Left lung (tissue), 4 donors: ENCODE measurements at regions not wholly inside any gene's neighbourhood (a gene's known extent, or its start where the extent isn't known, plus 50 kb on each side); places are given as distances from the start of the nearest gene placed in this dataset.

Source experiments
- ATAC-seq: fragments of 200-7000 bp; cut with Tn5 transposase; one replicate; pipeline ENCODE4 v1.9.1; 2020; ENCODE audit warnings: moderate library complexity
- DNase-seq, 4 donors: peaks; one replicate each; pipeline ENCODE4 v3.0.0-alpha.2; 2013 to 2020
- H3K27ac ChIP-seq, 2 donors: fragments of 200-600 bp; sonication (generic) in 1 of 2; one replicate each; pipeline versions ENCODE4 v1.5.0 to v1.8.0; 2020 to 2021
- H3K27me3 ChIP-seq, 2 donors: fragments of 200-600 bp; sonication (generic) in 1 of 2; one replicate each; pipeline versions ENCODE4 v1.5.0 to v1.8.0; 2020 to 2021
- H3K36me3 ChIP-seq, 2 donors: fragments of 200-600 bp; sonication (generic) in 1 of 2; one replicate each; pipeline versions ENCODE4 v1.5.0 to v1.8.0; 2020 to 2021
- H3K4me1 ChIP-seq, 2 donors: fragments of 200-600 bp; one replicate each; pipeline ENCODE4 v1.8.0; 2021
- H3K4me3 ChIP-seq, 2 donors: fragments of 200-600 bp; sonication (generic) in 1 of 2; one replicate each; pipeline versions ENCODE4 v1.5.0 to v1.8.0; 2020 to 2021; ENCODE audit warnings: mild to moderate bottlenecking in 1 of 2
- H3K9me3 ChIP-seq, 2 donors: fragments of 200-600 bp; sonication (generic) in 1 of 2; one replicate each; pipeline versions ENCODE4 v1.5.0 to v1.8.0; 2020 to 2021
- CTCF ChIP-seq, 2 donors: fragments of 200-600 bp; sonication (generic) in 1 of 2; IDR thresholded peaks; one replicate each; pipeline versions ENCODE4 v1.5.0 to v1.8.0; 2021; ENCODE audit warnings: antibody characterized with exemption in 2 of 2
- intact Hi-C, 2 donors: fragments of 100-400 bp; cut with DNase I; formaldehyde crosslinking; loops; one replicate each; pipeline versions ENCODE4 v1.11.2 to v1.14.2; 2022
- donor health status: DM: no; HTN: yes; CAD: no.
- donor health status: DM: no; HTN: no; CAD: no.

DNA sequence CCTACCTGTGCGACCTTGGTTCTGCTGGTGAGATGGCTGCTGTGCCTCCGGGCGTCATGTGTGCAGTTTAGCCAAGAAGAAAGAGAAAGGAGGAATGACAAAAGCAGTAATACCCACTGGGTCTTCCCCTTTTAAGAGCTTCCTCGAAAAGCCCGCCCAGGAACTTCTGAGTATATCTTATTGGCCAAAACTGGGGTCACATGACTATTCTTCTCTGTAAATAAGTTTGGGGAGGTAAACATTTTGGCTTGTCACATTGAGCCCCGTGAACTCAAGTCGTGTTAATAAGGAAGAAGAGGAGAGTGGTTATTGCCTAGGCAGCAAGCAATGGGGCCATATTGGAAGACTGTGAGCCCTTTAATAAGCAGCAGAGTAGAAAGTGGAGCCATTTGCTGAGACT lies 130.4 kb upstream of the ECI2 start:
- no peaks in the 10 kb centered on the region for H3K4me1 ChIP-seq
- no peak overlapping the region for H3K4me3 ChIP-seq
- ATAC-seq = no peak

DNA sequence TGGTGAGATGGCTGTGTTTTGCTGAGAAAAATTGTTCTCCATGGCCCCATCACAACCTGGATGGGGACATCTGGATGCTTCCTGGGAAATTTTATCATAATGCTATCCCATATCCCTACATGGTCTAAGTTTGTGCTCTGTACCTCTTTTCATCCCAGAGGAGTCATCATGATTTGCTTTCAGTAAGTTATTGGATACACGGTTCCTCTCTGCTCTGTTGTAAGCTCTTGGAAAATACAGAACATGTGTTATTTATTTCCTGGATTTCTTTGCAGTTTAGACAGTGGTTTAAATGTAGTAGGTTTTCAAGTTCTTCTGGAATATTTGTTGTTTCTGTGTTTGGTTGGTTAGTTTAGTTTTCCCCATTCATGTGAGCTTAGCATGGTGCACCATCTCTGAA lies 129.2 kb upstream of the ECI2 start:
- TF ChIP-seq CTCF (IDR thresholded peaks at IDR 0.05) = no peak
- H3K9me3 ChIP-seq = no peaks in the 10 kb centered on the region
- no peak overlapping the region for H3K27ac ChIP-seq
- no peaks in the 10 kb centered on the region for H3K4me1 ChIP-seq
- intact Hi-C loops = no loop called here
- DNase-seq = no peak
- H3K36me3 ChIP-seq = no peaks in the 10 kb centered on the region
- H3K4me3 ChIP-seq = no peak overlapping the region
- H3K27me3 ChIP-seq = no peaks in the 10 kb centered on the region
- no peak for ATAC-seq

More for the DNA sequence above, 130.4 kb upstream of the ECI2 start:
- no peak for TF ChIP-seq CTCF (IDR thresholded peaks at IDR 0.05)
- H3K9me3 ChIP-seq = no peaks in the 10 kb centered on the region
- DNase-seq = no peak
- intact Hi-C loops = no loop called here
- H3K36me3 ChIP-seq = no peaks in the 10 kb centered on the region
- H3K27me3 ChIP-seq = no peaks in the 10 kb centered on the region
- no peak overlapping the region for H3K27ac ChIP-seq

DNA sequence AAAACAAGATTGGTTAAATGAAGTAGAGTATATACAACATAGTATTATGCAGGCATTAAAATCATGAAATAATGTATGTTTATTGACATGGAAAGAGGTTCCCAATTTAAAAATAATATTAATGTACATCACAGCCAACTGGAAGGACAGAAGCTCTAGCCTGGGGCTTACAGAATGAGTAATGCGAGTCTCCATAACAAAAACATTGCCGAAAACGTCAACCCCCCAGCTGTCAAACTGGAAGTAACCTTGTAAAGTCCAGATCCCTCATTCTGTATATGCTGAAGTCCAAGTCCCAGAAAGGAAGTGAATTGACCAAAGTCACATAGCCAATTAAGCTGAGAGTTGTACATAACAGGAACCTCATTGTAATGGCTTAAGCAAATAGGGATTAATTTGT lies 128.7 kb upstream of the ECI2 start:
- no peak overlapping the region for H3K4me3 ChIP-seq
- ATAC-seq = no peak

GRCh38 chr6:4262526-4262925 lies 127.2 kb upstream of the ECI2 start:
- TF ChIP-seq CTCF (IDR thresholded peaks at IDR 0.05) = no peak
- Histone ChIP-seq H3K9me3 (no peaks in the 10 kb centered on the region), H3K36me3 (no peaks in the 10 kb centered on the region), H3K4me1 (no peaks in the 10 kb centered on the region), H3K27me3 (no peaks in the 10 kb centered on the region), H3K4me3 (no peak overlapping the region), H3K27ac (no peak overlapping the region)
- intact Hi-C loops = no loop called here
- ATAC-seq (no peak), DNase-seq (no peak)

More for the DNA sequence above, 128.7 kb upstream of the ECI2 start:
- intact Hi-C loops = no loop called here
- H3K4me1 ChIP-seq = no peaks in the 10 kb centered on the region
- no peak overlapping the region for H3K27ac ChIP-seq
- H3K36me3 ChIP-seq = no peaks in the 10 kb centered on the region
- DNase-seq = no peak
- TF ChIP-seq CTCF (IDR thresholded peaks at IDR 0.05) = no peak
- H3K9me3 ChIP-seq = no peaks in the 10 kb centered on the region
- H3K27me3 ChIP-seq = no peaks in the 10 kb centered on the region

DNA sequence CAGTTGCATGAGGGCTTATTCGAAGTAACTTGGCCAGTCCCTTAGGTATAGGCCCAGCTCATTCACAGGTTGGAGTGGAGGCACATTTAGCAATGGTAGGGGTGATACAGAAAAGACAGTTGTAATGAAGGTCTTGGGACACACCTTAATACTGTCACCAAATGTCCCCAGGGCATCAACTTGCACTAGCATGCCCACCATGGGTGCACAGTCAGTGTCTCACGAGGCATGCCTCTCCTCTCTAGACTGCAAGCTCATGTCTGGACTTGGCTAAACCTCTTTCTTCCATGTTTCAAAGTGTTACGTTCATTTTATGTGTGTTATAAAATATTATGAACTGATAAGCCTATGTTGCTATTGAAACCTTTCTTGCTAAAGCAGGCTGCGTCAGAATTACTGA lies 124.0 kb upstream of the ECI2 start:
- no peak for ATAC-seq
- H3K4me3 ChIP-seq = no peak overlapping the region
- H3K36me3 ChIP-seq = no peaks in the 10 kb centered on the region
- H3K9me3 ChIP-seq = no peaks in the 10 kb centered on the region
- intact Hi-C loops = no loop called here
- no peak for DNase-seq
- no peaks in the 10 kb centered on the region for H3K4me1 ChIP-seq
- H3K27ac ChIP-seq = no peak overlapping the region
- TF ChIP-seq CTCF (IDR thresholded peaks at IDR 0.05) = no peak
- H3K27me3 ChIP-seq = no peaks in the 10 kb centered on the region
